ENCODE measurements at regions not wholly inside any gene's neighbourhood (a gene's known extent, or its start where the extent isn't known, plus 50 kb on each side); places are given as distances from the start of the nearest gene placed in this dataset.

DNA sequence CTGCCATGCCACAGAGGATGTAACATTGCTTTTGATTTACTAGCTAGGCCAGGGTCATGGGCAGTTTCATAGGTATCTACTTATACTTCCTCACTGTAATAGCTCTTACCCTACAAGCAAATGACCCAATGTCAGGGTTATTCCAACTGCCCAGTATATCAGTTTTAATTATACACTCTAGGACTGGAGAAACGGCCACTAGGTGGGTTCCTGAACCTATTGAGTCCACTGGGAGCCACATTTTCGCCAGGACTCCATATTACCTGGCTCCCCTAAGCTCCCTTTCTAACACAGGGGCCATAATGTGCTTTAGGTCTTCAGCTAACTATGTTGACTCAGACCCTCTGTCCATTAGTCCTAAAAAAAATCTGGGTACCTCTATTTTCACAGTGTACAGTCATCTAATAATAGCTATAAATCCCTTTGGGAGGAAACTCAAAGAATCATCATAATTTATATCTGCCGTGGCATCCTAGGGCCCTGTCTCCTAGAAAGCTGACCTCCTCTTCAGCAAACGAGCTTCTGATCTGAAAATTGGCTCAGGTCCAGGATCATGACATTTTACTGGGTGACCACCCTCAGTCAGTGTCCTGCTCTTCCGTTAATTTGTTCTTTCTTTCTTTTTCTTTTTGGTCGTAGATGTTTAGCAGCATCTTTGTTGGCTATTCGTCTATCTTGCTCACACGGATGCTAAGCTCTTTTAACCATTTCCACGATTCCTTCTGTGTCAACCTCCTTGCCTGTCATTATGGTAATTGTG, 244.3 kb downstream of the FAM76B start:
- TF ChIP-seq, protein P1, sequence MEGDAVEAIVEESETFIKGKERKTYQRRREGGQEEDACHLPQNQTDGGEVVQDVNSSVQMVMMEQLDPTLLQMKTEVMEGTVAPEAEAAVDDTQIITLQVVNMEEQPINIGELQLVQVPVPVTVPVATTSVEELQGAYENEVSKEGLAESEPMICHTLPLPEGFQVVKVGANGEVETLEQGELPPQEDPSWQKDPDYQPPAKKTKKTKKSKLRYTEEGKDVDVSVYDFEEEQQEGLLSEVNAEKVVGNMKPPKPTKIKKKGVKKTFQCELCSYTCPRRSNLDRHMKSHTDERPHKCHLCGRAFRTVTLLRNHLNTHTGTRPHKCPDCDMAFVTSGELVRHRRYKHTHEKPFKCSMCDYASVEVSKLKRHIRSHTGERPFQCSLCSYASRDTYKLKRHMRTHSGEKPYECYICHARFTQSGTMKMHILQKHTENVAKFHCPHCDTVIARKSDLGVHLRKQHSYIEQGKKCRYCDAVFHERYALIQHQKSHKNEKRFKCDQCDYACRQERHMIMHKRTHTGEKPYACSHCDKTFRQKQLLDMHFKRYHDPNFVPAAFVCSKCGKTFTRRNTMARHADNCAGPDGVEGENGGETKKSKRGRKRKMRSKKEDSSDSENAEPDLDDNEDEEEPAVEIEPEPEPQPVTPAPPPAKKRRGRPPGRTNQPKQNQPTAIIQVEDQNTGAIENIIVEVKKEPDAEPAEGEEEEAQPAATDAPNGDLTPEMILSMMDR (IDR thresholded peaks at IDR 0.05): no peak
- TF ChIP-seq POLR2A (IDR thresholded peaks at IDR 0.05): no peak
